Thyroid gland (tissue), 4 donors: ENCODE measurements at regions not wholly inside any gene's neighbourhood (a gene's known extent, or its start where the extent isn't known, plus 50 kb on each side); places are given as distances from the start of the nearest gene placed in this dataset.

Experiments used
- DNase-seq, 2 donors: peaks; one replicate each; pipeline ENCODE4 v3.0.0-alpha.2; 2019
- H3K27ac ChIP-seq, 3 donors: fragments of 200-600 bp; sonication (generic); 1 replicate in 2 of 3; 2 replicates in 1 of 3; pipeline ENCODE4 v1.5.1; 2016 to 2019; ENCODE audit warnings: mild to moderate bottlenecking in 1 of 3, moderate library complexity in 1 of 3
- H3K27me3 ChIP-seq: fragments of 200-600 bp; sonication (generic); one replicate; pipeline ENCODE4 v1.5.1; 2019
- H3K36me3 ChIP-seq, 2 donors: fragments of 200-600 bp; sonication (generic); one replicate each; pipeline ENCODE4 v1.5.1; 2016 to 2019
- H3K4me1 ChIP-seq, 2 donors: fragments of 200-600 bp; sonication (generic); one replicate each; pipeline ENCODE4 v1.5.1; 2017 to 2019
- H3K4me3 ChIP-seq, 3 donors: fragments of 200-600 bp; sonication (generic); replicated peaks in 1 of 3; 1 replicate in 2 of 3; 2 replicates in 1 of 3; pipeline ENCODE4 v1.5.1; 2016; ENCODE audit warnings: mild to moderate bottlenecking in 1 of 3
- H3K9me3 ChIP-seq: fragments of 200-600 bp; sonication (generic); one replicate; pipeline ENCODE4 v1.5.1; 2017
- CTCF ChIP-seq, 6 experiments: fragments of 200-600 bp in 3 of 6; fragments of 450-650 bp in 3 of 6; sonication (generic) in 3 of 6; IDR thresholded peaks; one replicate each; pipeline ENCODE4 v1.5.1; 2016 to 2019; ENCODE audit warnings: antibody characterized with exemption in 6 of 6, mild to moderate bottlenecking in 2 of 6, inconsistent platforms in 1 of 6, moderate library complexity in 1 of 6
- POLR2A ChIP-seq, 2 donors: fragments of 450-650 bp; IDR thresholded peaks; one replicate each; pipeline ENCODE4 v1.6.1; 2017; ENCODE audit warnings: antibody characterized with exemption in 2 of 2, mild to moderate bottlenecking in 2 of 2, moderate library complexity in 1 of 2
- WGBS, 2 donors: methylation state at CpG; one replicate each; pipeline ENCODE4 v1.1.5; 2017; 5-methylcytosine and 5-hydroxymethylcytosine counted together
- intact Hi-C: fragments of 100-400 bp; cut with DNase I; formaldehyde crosslinking; loops from one replicate; pipeline ENCODE4 v1.15.1; 2023

DNA sequence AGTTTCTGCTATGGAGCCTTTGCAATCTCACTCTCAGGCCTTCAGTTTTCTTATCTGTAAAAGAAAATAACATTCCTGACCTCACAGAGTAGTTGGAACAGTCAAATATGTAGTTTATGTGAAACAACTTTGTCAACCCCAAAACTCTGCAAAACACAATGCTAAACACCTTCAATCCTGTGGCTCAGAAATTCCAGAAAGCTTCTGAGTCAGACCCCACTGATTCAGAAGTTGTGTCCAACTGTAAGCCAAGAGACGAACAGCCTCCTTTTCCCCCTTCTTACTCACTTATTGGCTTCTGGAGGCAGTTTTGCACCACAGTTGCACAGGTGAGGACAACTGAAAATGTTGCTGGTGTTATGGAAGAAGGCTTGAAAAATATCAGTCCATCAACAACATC, 52.9 kb downstream of the TMSB4Y start:
- DNase-seq = no peak
- no peak overlapping the region for H3K27ac ChIP-seq
- H3K4me3 ChIP-seq = no peak overlapping the region
- no peaks in the 10 kb centered on the region for H3K4me1 ChIP-seq
- no peak for TF ChIP-seq CTCF (IDR thresholded peaks at IDR 0.05)
- TF ChIP-seq POLR2A (IDR thresholded peaks at IDR 0.05) = no peak
- no peaks in the 10 kb centered on the region for H3K36me3 ChIP-seq
- no peaks in the 10 kb centered on the region for H3K9me3 ChIP-seq
- WGBS, 2 donors = 60% methylated on average over 1 of the region's 1 CpG; no CpG with 5 or more reads in 1 of the 2 donors
- no peaks in the 10 kb centered on the region for H3K27me3 ChIP-seq
- intact Hi-C loops = no loop called here

GRCh38 chrY:13766040-13766439, 62.3 kb downstream of the TMSB4Y start:
- Histone ChIP-seq H3K4me1 (no peaks in the 10 kb centered on the region), H3K9me3 (no peaks in the 10 kb centered on the region), H3K27ac (no peak overlapping the region), H3K4me3 (no peak overlapping the region), H3K27me3 (no peaks in the 10 kb centered on the region), H3K36me3 (no peaks in the 10 kb centered on the region)
- TF ChIP-seq POLR2A (IDR thresholded peaks at IDR 0.05) (no peak), CTCF (IDR thresholded peaks at IDR 0.05) (no peak)
- DNase-seq = no peak
- intact Hi-C loops = no loop called here
- WGBS, 2 donors = 96 to 98% methylated on average over 6 of the region's 6 CpGs

DNA sequence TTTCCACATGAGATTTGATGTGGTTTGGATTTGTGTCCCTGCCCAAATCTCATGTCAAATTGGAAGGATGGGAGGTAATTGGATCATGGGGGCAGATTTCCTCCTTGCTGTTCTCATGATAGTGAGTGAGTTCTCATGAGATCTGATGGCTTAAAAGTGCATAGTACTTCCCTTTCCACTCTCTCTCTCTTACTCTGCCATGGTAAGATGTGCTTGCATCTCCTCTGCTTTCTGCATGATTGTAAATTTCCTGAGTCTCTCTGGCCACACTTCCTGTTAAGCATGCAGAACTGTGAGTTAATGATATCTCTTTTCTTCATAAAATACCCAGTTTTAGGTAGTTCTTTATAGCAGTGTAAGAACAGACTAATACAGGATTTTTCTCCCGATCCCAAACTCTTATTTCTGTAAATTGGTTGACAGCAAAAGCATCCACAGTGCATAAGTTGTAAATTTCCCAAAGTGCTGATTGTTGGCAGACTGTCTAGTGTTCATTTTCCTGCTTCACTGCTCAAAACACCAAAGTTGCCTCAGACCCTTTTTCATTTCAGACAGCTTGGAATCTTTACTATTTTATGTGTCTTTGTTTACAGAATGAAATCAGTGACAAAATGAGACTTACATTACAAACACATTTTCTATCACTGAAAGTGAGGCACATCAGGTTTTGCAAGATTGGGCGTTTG, 86.6 kb downstream of the TMSB4Y start:
- no peaks in the 10 kb centered on the region for H3K36me3 ChIP-seq
- WGBS, 2 donors = 86% methylated on average over 2 of the region's 2 CpGs
- no peaks in the 10 kb centered on the region for H3K4me1 ChIP-seq
- no peak overlapping the region for H3K27ac ChIP-seq
- H3K27me3 ChIP-seq = no peaks in the 10 kb centered on the region
- no peak overlapping the region for H3K4me3 ChIP-seq
- TF ChIP-seq CTCF (IDR thresholded peaks at IDR 0.05) (no peak), POLR2A (IDR thresholded peaks at IDR 0.05) (no peak)
- intact Hi-C loops = no loop called here
- DNase-seq = no peak
- no peaks in the 10 kb centered on the region for H3K9me3 ChIP-seq

DNA sequence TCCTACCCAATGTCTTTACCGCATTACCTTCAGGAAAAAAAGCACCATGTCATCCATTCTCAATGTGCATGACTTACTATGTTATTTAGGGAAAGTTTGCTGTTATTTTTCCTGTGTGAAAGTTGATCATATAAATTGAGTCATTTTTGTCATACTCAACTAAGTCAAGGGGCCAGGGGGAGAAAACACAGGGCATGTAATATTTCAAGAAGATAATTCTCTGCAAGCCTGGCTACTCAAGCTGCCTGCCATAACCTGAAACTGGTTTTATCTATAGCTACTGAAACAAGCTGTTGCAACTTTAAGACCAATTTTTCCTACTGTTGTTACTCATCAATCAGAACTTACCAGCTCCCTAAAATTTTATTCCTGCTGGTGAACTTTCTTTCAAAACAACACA, 91.4 kb downstream of the TMSB4Y start:
- no peak for DNase-seq
- H3K36me3 ChIP-seq = no peaks in the 10 kb centered on the region
- TF ChIP-seq CTCF (IDR thresholded peaks at IDR 0.05) (no peak), POLR2A (IDR thresholded peaks at IDR 0.05) (no peak)
- no peaks in the 10 kb centered on the region for H3K9me3 ChIP-seq
- H3K27me3 ChIP-seq = no peaks in the 10 kb centered on the region
- H3K27ac ChIP-seq = no peak overlapping the region
- H3K4me1 ChIP-seq = no peaks in the 10 kb centered on the region
- 70 to 96% methylated on average over 1 of the region's 1 CpG for WGBS, 2 donors
- H3K4me3 ChIP-seq = no peak overlapping the region
- intact Hi-C loops = no loop called here

DNA sequence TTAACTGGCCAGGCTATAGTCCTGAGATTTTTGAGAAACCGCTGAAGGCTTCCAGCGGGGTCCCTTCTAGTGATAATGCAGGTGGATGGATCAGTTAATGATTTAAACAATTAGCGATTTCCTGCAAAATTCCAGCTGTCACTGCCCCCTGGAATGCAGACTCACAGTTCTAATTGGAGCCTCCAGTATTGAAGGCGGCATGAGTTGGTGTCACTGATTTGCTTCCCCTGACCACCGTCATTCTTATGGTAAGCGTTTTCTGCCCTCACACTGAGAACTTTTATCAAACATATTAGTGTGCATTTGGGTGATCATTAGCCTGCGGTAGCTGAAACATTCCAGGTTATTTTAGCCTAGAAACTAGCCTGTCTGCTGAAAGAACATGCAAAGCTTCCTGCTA, 99.1 kb downstream of the TMSB4Y start:
- Histone ChIP-seq H3K9me3 (no peaks in the 10 kb centered on the region), H3K36me3 (no peaks in the 10 kb centered on the region), H3K27ac (no peak overlapping the region), H3K27me3 (no peaks in the 10 kb centered on the region), H3K4me3 (no peak overlapping the region), H3K4me1 (no peaks in the 10 kb centered on the region)
- no peak for DNase-seq
- intact Hi-C loops = no loop called here
- TF ChIP-seq POLR2A (IDR thresholded peaks at IDR 0.05) (no peak), CTCF (IDR thresholded peaks at IDR 0.05) (no peak)
- 65 to 80% methylated on average over 7 of the region's 7 CpGs for WGBS, 2 donors
